ENCODE measurements at regions not wholly inside any gene's neighbourhood (a gene's known extent, or its start where the extent isn't known, plus 50 kb on each side); places are given as distances from the start of the nearest gene placed in this dataset.

GRCh38 chr7:131767591-131767990, 211.2 kb upstream of the PODXL start:
- no peaks in the 10 kb centered on the region; the same call in 1 of the 2 replicates for H3K9me2 ChIP-seq (replicated peaks; ENCODE audit: low read depth, low read length)
- TF ChIP-seq CTCF (conservative IDR thresholded peaks at IDR 0.05; ENCODE audit: low read length): no peak
- no peak for TF ChIP-seq EZH2phosphoT487 (IDR thresholded peaks at IDR 0.05; ENCODE audit: borderline replicate concordance)
- no peaks in the 10 kb centered on the region for H4K20me1 ChIP-seq (ENCODE audit: insufficient read depth, low read length, poor library complexity, severe bottlenecking)
- no peak overlapping the region for H3K4me2 ChIP-seq (ENCODE audit: low read depth, low read length, poor library complexity, severe bottlenecking)
- no peak overlapping the region for H2AFZ ChIP-seq (ENCODE audit: low read length)
- H3K27me3 ChIP-seq (ENCODE audit: insufficient read depth, low read length, poor library complexity, severe bottlenecking): no peaks in the 10 kb centered on the region
- H3K36me3 ChIP-seq (ENCODE audit: insufficient read depth, low read length): no peaks in the 10 kb centered on the region
- no peak overlapping the region for H3K9ac ChIP-seq (ENCODE audit: low read depth, low read length, poor library complexity, severe bottlenecking)
- H3K4me1 ChIP-seq (ENCODE audit: insufficient read depth, low read length, poor library complexity, severe bottlenecking): no peaks in the 10 kb centered on the region
- H3F3A ChIP-seq (ENCODE audit: low read depth): no peaks in the 10 kb centered on the region
- no peak overlapping the region for H3K4me3 ChIP-seq (ENCODE audit: low read length, poor library complexity, severe bottlenecking)
- no peaks in the 10 kb centered on the region for H3K79me2 ChIP-seq (ENCODE audit: insufficient read depth, low read length)
- H3K9me3 ChIP-seq (ENCODE audit: insufficient read depth, low read depth, low read length): no peaks in the 10 kb centered on the region

- no peaks in the 10 kb centered on the region for H4K20me1 ChIP-seq (ENCODE audit: insufficient read depth, low read length, poor library complexity, severe bottlenecking)
- H3K9me2 ChIP-seq (replicated peaks; ENCODE audit: low read depth, low read length): no peaks in the 10 kb centered on the region
- H3K4me1 ChIP-seq (ENCODE audit: insufficient read depth, low read length, poor library complexity, severe bottlenecking): no peaks in the 10 kb centered on the region
- H3K27me3 ChIP-seq (ENCODE audit: insufficient read depth, low read length, poor library complexity, severe bottlenecking): no peaks in the 10 kb centered on the region
- no peaks in the 10 kb centered on the region for H3K79me2 ChIP-seq (ENCODE audit: insufficient read depth, low read length)
- TF ChIP-seq CTCF (conservative IDR thresholded peaks at IDR 0.05; ENCODE audit: low read length): no peak
- no peak for TF ChIP-seq EZH2phosphoT487 (IDR thresholded peaks at IDR 0.05; ENCODE audit: borderline replicate concordance)
- no peak overlapping the region for H3K4me2 ChIP-seq (ENCODE audit: low read depth, low read length, poor library complexity, severe bottlenecking)
- H2AFZ ChIP-seq (ENCODE audit: low read length): no peak overlapping the region
- no peaks in the 10 kb centered on the region for H3K36me3 ChIP-seq (ENCODE audit: insufficient read depth, low read length)
- H3K4me3 ChIP-seq (ENCODE audit: low read length, poor library complexity, severe bottlenecking): no peak overlapping the region
- no peak overlapping the region for H3K9ac ChIP-seq (ENCODE audit: low read depth, low read length, poor library complexity, severe bottlenecking)
- no peaks in the 10 kb centered on the region for H3F3A ChIP-seq (ENCODE audit: low read depth)
- no peaks in the 10 kb centered on the region for H3K9me3 ChIP-seq (ENCODE audit: insufficient read depth, low read depth, low read length)
Observed at GRCh38 chr7:131765575-131765974, 209.1 kb upstream of the PODXL start.

- Histone ChIP-seq H4K20me1 (ENCODE audit: insufficient read depth, low read length, poor library complexity, severe bottlenecking) (no peaks in the 10 kb centered on the region), H3K9me2 (replicated peaks; ENCODE audit: low read depth, low read length) (no peaks in the 10 kb centered on the region), H3K4me1 (ENCODE audit: insufficient read depth, low read length, poor library complexity, severe bottlenecking) (no peaks in the 10 kb centered on the region), H3K4me3 (ENCODE audit: low read length, poor library complexity, severe bottlenecking) (no peak overlapping the region), H3F3A (ENCODE audit: low read depth) (no peaks in the 10 kb centered on the region), H3K36me3 (ENCODE audit: insufficient read depth, low read length) (no peaks in the 10 kb centered on the region), H3K79me2 (ENCODE audit: insufficient read depth, low read length) (no peaks in the 10 kb centered on the region), H3K4me2 (ENCODE audit: low read depth, low read length, poor library complexity, severe bottlenecking) (no peak overlapping the region), H2AFZ (ENCODE audit: low read length) (no peak overlapping the region), H3K9me3 (ENCODE audit: insufficient read depth, low read depth, low read length) (no peaks in the 10 kb centered on the region), H3K27me3 (ENCODE audit: insufficient read depth, low read length, poor library complexity, severe bottlenecking) (no peaks in the 10 kb centered on the region), H3K9ac (ENCODE audit: low read depth, low read length, poor library complexity, severe bottlenecking) (no peak overlapping the region)
- TF ChIP-seq EZH2phosphoT487 (IDR thresholded peaks at IDR 0.05; ENCODE audit: borderline replicate concordance) (no peak), CTCF (conservative IDR thresholded peaks at IDR 0.05; ENCODE audit: low read length) (no peak)
Observed at GRCh38 chr7:131764143-131764775, 207.8 kb upstream of the PODXL start.
